ENCODE measurements at regions not wholly inside any gene's neighbourhood (a gene's known extent, or its start where the extent isn't known, plus 50 kb on each side); places are given as distances from the start of the nearest gene placed in this dataset.

DNA sequence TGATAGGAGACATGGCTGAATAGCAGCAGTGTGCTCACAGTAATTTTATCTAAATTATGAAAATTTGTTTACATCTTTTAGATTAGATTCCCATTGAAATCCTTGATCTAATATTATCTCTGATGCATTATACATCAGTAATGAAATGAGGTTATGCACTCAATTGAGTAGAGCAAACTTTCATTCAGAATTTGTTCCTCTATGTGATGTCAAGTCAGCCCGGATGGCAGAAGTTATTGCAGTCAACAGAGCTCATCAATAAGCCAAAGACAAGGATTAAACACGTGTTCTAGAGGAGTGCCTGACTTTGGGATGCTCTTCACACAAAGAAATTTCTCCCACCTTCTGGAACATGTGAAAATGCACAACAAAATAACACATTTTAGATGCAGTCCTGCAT, 688.8 kb downstream of the TMEM121 start:
- TF ChIP-seq, protein P1, sequence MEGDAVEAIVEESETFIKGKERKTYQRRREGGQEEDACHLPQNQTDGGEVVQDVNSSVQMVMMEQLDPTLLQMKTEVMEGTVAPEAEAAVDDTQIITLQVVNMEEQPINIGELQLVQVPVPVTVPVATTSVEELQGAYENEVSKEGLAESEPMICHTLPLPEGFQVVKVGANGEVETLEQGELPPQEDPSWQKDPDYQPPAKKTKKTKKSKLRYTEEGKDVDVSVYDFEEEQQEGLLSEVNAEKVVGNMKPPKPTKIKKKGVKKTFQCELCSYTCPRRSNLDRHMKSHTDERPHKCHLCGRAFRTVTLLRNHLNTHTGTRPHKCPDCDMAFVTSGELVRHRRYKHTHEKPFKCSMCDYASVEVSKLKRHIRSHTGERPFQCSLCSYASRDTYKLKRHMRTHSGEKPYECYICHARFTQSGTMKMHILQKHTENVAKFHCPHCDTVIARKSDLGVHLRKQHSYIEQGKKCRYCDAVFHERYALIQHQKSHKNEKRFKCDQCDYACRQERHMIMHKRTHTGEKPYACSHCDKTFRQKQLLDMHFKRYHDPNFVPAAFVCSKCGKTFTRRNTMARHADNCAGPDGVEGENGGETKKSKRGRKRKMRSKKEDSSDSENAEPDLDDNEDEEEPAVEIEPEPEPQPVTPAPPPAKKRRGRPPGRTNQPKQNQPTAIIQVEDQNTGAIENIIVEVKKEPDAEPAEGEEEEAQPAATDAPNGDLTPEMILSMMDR (IDR thresholded peaks at IDR 0.05): no peak
- TF ChIP-seq POLR2A (IDR thresholded peaks at IDR 0.05): no peak

Measured in heart left ventricle (tissue), 13 donors.